A549 (cell line): ENCODE measurements at regions not wholly inside any gene's neighbourhood (a gene's known extent, or its start where the extent isn't known, plus 50 kb on each side); places are given as distances from the start of the nearest gene placed in this dataset.

Experiments
- EP300 ChIP-seq, 2 experiments: fragments of >200 bp; sonication (Bioruptor Twin); formaldehyde crosslinking; IDR thresholded peaks; 2 replicates in 1 of 2; 3 replicates in 1 of 2; pipeline ENCODE4 v1.6.1; 2016 to 2017
- MYC ChIP-seq: IDR thresholded peaks from 2 replicates; pipeline ENCODE4 v1.6.1; 2012; ENCODE audit warnings: mild to moderate bottlenecking, inconsistent platforms, low read length, improper control_type of control experiment, borderline replicate concordance
- NFE2L2 ChIP-seq: fragments of 150-350 bp; conservative IDR thresholded peaks from 2 replicates; pipeline ENCODE4 v1.6.1; 2014; ENCODE audit warnings: low read length
- POLR2A ChIP-seq: IDR thresholded peaks from 2 replicates; pipeline ENCODE4 v1.6.1; 2012; ENCODE audit warnings: mild to moderate bottlenecking, low read length
- ZFP36 ChIP-seq: fragments of 450-650 bp; IDR thresholded peaks from 2 replicates; pipeline ENCODE4 v1.6.1; 2014; ENCODE audit warnings: borderline replicate concordance; ENCODE audit not compliant: partially characterized antibody
- TF ChIP-seq, protein P1 (sequence below): IDR thresholded peaks from 2 replicates; pipeline ENCODE4 v1.6.1; 2012
- TF ChIP-seq, protein P2 (sequence below): fragments of >200 bp; sonication (Bioruptor Twin); formaldehyde crosslinking; IDR thresholded peaks from 3 replicates; pipeline ENCODE4 v1.5.1; 2016

DNA sequence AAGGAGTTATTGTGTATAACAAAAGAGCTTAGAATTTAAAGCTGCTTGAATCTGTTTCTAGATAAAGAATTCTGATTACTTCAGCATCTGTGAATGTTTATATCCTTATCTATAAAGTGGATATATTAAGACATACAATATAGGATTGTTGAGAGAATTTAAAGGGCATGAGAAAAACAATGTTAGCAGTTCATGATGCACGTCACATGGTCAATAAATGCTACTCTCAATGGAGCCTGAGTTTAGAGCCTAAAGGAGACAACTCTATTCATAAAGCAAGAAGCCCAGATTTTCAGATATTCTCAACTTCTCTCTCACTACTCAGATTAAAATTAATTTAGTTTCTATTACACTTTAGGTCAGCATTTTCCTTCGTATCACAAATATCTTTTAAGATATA lies 666.7 kb upstream of the CDH18 start:
- TF ChIP-seq MYC, result no peak
- no peak for TF ChIP-seq ZFP36
- TF ChIP-seq, protein P1, sequence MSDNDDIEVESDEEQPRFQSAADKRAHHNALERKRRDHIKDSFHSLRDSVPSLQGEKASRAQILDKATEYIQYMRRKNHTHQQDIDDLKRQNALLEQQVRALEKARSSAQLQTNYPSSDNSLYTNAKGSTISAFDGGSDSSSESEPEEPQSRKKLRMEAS, result no peak
- TF ChIP-seq, protein P2, sequence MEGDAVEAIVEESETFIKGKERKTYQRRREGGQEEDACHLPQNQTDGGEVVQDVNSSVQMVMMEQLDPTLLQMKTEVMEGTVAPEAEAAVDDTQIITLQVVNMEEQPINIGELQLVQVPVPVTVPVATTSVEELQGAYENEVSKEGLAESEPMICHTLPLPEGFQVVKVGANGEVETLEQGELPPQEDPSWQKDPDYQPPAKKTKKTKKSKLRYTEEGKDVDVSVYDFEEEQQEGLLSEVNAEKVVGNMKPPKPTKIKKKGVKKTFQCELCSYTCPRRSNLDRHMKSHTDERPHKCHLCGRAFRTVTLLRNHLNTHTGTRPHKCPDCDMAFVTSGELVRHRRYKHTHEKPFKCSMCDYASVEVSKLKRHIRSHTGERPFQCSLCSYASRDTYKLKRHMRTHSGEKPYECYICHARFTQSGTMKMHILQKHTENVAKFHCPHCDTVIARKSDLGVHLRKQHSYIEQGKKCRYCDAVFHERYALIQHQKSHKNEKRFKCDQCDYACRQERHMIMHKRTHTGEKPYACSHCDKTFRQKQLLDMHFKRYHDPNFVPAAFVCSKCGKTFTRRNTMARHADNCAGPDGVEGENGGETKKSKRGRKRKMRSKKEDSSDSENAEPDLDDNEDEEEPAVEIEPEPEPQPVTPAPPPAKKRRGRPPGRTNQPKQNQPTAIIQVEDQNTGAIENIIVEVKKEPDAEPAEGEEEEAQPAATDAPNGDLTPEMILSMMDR, result no peak
- no peak for TF ChIP-seq EP300 (IDR thresholded peaks at IDR 0.05)
- TF ChIP-seq POLR2A, result no peak
- no peak for TF ChIP-seq NFE2L2
